ENCODE measurements at regions not wholly inside any gene's neighbourhood (a gene's known extent, or its start where the extent isn't known, plus 50 kb on each side); places are given as distances from the start of the nearest gene placed in this dataset.

GRCh38 chr5:23742701-23743100, 235.3 kb downstream of the PRDM9 start:
- Histone ChIP-seq H3K4me3 (no peak overlapping the region), H3K36me3 (ENCODE audit: control insufficient read depth in 4 of 4, insufficient read depth in 4 of 4, low read length in 4 of 4) (no peaks in the 10 kb centered on the region), H3K9me3 (ENCODE audit: control insufficient read depth in 4 of 4, insufficient read depth in 3 of 4, low read length in 3 of 4) (no peaks in the 10 kb centered on the region), H3K4me1 (ENCODE audit: control insufficient read depth in 5 of 5, insufficient read depth in 5 of 5, low read length in 5 of 5) (peaks cover 0 to 2% (median 0%) of the 10 kb centered on the region in 5 donors), H3K27me3 (ENCODE audit: control insufficient read depth in 3 of 3, insufficient read depth in 3 of 3, low read length in 2 of 3) (no peaks in the 10 kb centered on the region), H3K9ac (ENCODE audit: insufficient read depth in 1 of 2, low read length in 2 of 2) (no peak overlapping the region), H3K27ac (ENCODE audit: low read depth in 1 of 2, low read length in 1 of 2) (no peak overlapping the region)
- peak in 1 of 3 donors; percentile 2 for DNase-seq
- ATAC-seq (ENCODE audit: insufficient read depth, low FRiP score), result no peak
- TF ChIP-seq CTCF (IDR thresholded peaks at IDR 0.05; ENCODE audit: control extremely low read depth, extremely low read depth), result no peak

GRCh38 chr5:23755906-23756305, 248.5 kb downstream of the PRDM9 start:
- H3K36me3 ChIP-seq (ENCODE audit: control insufficient read depth in 4 of 4, insufficient read depth in 4 of 4, low read length in 4 of 4), result no peaks in the 10 kb centered on the region
- no peak overlapping the region for H3K27ac ChIP-seq (ENCODE audit: low read depth in 1 of 2, low read length in 1 of 2)
- H3K4me3 ChIP-seq, result no peak overlapping the region
- H3K4me1 ChIP-seq (ENCODE audit: control insufficient read depth in 5 of 5, insufficient read depth in 5 of 5, low read length in 5 of 5), result no peaks in the 10 kb centered on the region
- no peak for TF ChIP-seq CTCF (IDR thresholded peaks at IDR 0.05; ENCODE audit: control extremely low read depth, extremely low read depth)
- no peaks in the 10 kb centered on the region for H3K27me3 ChIP-seq (ENCODE audit: control insufficient read depth in 3 of 3, insufficient read depth in 3 of 3, low read length in 2 of 3)
- no peak for DNase-seq
- peaks cover 0 to under 1% (median 0%) of the 10 kb centered on the region in 4 donors for H3K9me3 ChIP-seq (ENCODE audit: control insufficient read depth in 4 of 4, insufficient read depth in 3 of 4, low read length in 3 of 4)
- ATAC-seq (ENCODE audit: insufficient read depth, low FRiP score), result no peak
- H3K9ac ChIP-seq (ENCODE audit: insufficient read depth in 1 of 2, low read length in 2 of 2), result no peak overlapping the region

- Histone ChIP-seq H3K27me3 (ENCODE audit: control insufficient read depth in 3 of 3, insufficient read depth in 3 of 3, low read length in 2 of 3) (no peaks in the 10 kb centered on the region), H3K27ac (ENCODE audit: low read depth in 1 of 2, low read length in 1 of 2) (no peak overlapping the region), H3K4me1 (ENCODE audit: control insufficient read depth in 5 of 5, insufficient read depth in 5 of 5, low read length in 5 of 5) (no peaks in the 10 kb centered on the region), H3K4me3 (no peak overlapping the region), H3K9me3 (ENCODE audit: control insufficient read depth in 4 of 4, insufficient read depth in 3 of 4, low read length in 3 of 4) (no peaks in the 10 kb centered on the region), H3K9ac (ENCODE audit: insufficient read depth in 1 of 2, low read length in 2 of 2) (no peak overlapping the region), H3K36me3 (ENCODE audit: control insufficient read depth in 4 of 4, insufficient read depth in 4 of 4, low read length in 4 of 4) (no peaks in the 10 kb centered on the region)
- no peak for TF ChIP-seq CTCF (IDR thresholded peaks at IDR 0.05; ENCODE audit: control extremely low read depth, extremely low read depth)
- 82 to 84% methylated on average over 3 of the region's 3 CpGs for WGBS, 2 donors
- ATAC-seq (ENCODE audit: insufficient read depth, low FRiP score), result no peak
- no peak for DNase-seq
Observed at GRCh38 chr5:23756779-23757178, 249.4 kb downstream of the PRDM9 start.

GRCh38 chr5:23763170-23763569, 255.8 kb downstream of the PRDM9 start:
- no peaks in the 10 kb centered on the region for H3K4me1 ChIP-seq (ENCODE audit: control insufficient read depth in 5 of 5, insufficient read depth in 5 of 5, low read length in 5 of 5)
- H3K9ac ChIP-seq (ENCODE audit: insufficient read depth in 1 of 2, low read length in 2 of 2), result no peak overlapping the region
- TF ChIP-seq CTCF (IDR thresholded peaks at IDR 0.05; ENCODE audit: control extremely low read depth, extremely low read depth), result no peak
- DNase-seq (peak in 2 of 3 donors; percentile 1 to 45), ATAC-seq (ENCODE audit: insufficient read depth, low FRiP score) (peak; percentile 19)
- no peaks in the 10 kb centered on the region for H3K36me3 ChIP-seq (ENCODE audit: control insufficient read depth in 4 of 4, insufficient read depth in 4 of 4, low read length in 4 of 4)
- no peak overlapping the region for H3K4me3 ChIP-seq
- WGBS, 2 donors, result 64 to 65% methylated on average over 1 of the region's 1 CpG
- H3K9me3 ChIP-seq (ENCODE audit: control insufficient read depth in 4 of 4, insufficient read depth in 3 of 4, low read length in 3 of 4), result no peaks in the 10 kb centered on the region
- no peaks in the 10 kb centered on the region for H3K27me3 ChIP-seq (ENCODE audit: control insufficient read depth in 3 of 3, insufficient read depth in 3 of 3, low read length in 2 of 3)
- H3K27ac ChIP-seq (ENCODE audit: low read depth in 1 of 2, low read length in 1 of 2), result no peak overlapping the region
